ENCODE measurements at regions not wholly inside any gene's neighbourhood (a gene's known extent, or its start where the extent isn't known, plus 50 kb on each side); places are given as distances from the start of the nearest gene placed in this dataset.

DNA sequence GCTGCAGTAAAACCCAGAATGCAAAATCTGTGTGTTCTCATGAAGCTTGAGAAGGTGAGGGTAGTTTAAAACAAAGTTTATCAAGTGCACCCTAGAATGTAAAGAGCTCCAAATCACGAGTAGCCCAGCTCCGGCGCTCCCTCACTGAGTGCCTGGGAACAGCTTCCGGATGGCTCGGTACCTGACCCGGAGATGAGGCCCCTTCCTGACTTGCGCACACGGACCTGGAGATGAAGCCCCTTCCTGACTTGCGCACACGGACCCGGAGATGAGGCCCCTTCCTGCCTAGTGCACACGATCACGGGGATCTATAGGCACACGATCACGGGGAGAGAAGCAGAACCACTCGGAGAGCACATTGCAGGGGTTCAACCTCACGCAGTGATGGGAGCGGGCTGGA, 322.1 kb upstream of the RNF32 start:
- no peak overlapping the region for H3K4me3 ChIP-seq (ENCODE audit: low read depth, low read length)
- no peak for DNase-seq (ENCODE audit: low read depth)
- TF ChIP-seq, protein P1, sequence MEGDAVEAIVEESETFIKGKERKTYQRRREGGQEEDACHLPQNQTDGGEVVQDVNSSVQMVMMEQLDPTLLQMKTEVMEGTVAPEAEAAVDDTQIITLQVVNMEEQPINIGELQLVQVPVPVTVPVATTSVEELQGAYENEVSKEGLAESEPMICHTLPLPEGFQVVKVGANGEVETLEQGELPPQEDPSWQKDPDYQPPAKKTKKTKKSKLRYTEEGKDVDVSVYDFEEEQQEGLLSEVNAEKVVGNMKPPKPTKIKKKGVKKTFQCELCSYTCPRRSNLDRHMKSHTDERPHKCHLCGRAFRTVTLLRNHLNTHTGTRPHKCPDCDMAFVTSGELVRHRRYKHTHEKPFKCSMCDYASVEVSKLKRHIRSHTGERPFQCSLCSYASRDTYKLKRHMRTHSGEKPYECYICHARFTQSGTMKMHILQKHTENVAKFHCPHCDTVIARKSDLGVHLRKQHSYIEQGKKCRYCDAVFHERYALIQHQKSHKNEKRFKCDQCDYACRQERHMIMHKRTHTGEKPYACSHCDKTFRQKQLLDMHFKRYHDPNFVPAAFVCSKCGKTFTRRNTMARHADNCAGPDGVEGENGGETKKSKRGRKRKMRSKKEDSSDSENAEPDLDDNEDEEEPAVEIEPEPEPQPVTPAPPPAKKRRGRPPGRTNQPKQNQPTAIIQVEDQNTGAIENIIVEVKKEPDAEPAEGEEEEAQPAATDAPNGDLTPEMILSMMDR (IDR thresholded peaks at IDR 0.05; ENCODE audit: control insufficient read depth, extremely low read depth, insufficient read depth), result no peak

DNA sequence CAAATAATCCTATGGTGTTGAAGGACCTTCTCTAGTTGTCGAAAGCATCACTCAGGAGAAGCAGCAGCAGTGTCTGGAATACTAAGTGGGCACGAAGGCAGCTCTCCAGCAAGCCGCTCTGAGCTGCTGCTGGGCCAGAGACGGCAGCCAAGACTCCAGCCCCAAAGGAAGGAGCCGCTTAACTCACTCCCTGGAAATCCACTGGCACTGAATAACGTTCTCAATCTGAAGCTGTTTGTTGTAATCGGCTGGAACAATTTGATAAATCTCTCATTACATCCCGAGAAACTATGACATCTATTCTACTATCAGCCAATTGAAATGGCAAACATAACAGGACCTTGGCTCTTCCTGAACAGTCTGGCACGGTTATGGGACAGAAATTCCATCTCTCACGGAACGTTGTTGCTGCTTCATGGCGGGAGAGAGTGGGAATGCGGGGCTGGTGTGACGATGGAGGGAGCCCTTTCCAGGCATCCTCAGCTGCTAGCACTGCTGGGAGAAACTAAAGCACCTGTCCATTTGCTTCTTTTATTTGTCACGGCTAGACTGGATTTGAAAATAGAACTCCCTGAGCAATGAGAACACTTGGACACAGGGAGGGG, 331.5 kb upstream of the RNF32 start:
- TF ChIP-seq, protein P1 (IDR thresholded peaks at IDR 0.05; ENCODE audit: control insufficient read depth, extremely low read depth, insufficient read depth), result no peak
- DNase-seq (ENCODE audit: low read depth), result no peak
- H3K4me3 ChIP-seq (ENCODE audit: low read depth, low read length), result no peak overlapping the region

DNA sequence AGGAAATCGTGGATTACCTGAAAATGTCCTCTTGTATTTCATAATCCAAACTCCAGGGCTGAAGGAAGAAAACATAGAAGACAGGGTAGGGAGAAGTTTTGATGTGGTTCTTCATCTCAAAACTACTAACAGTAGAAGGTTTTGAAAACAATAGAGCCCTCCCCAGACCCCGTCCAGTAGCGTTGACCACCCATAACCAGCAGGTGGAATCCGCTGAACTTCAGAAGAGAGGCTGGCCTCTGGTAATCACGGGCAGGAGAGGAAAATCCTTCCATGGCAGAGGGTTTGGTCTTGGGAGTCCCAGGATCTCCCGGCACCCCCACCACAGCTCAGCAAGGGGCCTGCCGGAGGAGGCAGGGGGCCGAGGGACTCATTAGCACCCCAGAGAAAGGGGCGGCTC, 333.4 kb upstream of the RNF32 start:
- no peak for DNase-seq (ENCODE audit: low read depth)
- TF ChIP-seq, protein P1 (IDR thresholded peaks at IDR 0.05; ENCODE audit: control insufficient read depth, extremely low read depth, insufficient read depth), result no peak
- H3K4me3 ChIP-seq (ENCODE audit: low read depth, low read length), result no peak overlapping the region

DNA sequence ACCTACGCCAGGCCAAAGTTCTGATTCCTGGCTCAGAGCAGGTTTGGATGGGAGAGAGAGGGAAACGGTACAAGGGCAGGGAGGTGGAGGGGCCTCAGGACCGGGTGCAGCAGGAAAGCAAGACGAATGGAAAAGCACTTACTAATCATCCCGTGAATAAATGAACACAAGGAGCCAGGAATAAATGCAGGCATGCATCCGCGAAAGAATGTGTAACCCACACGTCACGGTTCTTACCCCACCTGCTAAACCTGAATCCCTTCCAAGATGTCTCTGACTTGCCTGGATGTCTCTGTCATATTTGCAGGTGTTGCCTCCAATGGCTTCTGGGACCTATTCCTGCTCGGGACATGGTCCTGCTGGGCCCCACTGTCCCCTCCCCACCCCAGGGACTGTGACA, 335.2 kb upstream of the RNF32 start:
- DNase-seq (ENCODE audit: low read depth), result no peak
- TF ChIP-seq, protein P1 (IDR thresholded peaks at IDR 0.05; ENCODE audit: control insufficient read depth, extremely low read depth, insufficient read depth), result no peak
- no peak overlapping the region for H3K4me3 ChIP-seq (ENCODE audit: low read depth, low read length)

DNA sequence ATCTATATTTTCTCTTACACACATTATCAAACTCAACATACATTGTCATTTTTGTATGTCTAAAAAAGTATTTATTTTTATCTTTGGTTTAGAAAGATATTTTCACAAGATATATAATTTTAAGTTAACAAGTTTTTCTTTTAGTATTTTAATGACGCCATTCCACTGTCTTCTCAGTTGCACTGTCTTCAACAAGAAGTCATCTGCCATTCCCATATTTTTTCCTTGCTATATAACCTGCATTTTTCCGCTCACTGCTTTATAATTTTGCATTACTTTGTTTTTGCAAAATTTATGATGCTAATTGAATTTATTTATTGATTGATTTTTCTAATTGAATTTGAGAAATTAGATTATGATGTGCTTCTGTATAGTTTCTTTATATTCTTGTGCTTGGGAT, 357.8 kb upstream of the RNF32 start:
- DNase-seq (ENCODE audit: low read depth), result no peak
- no peak overlapping the region for H3K4me3 ChIP-seq (ENCODE audit: low read depth, low read length)
- TF ChIP-seq, protein P1 (IDR thresholded peaks at IDR 0.05; ENCODE audit: control insufficient read depth, extremely low read depth, insufficient read depth), result no peak

DNA sequence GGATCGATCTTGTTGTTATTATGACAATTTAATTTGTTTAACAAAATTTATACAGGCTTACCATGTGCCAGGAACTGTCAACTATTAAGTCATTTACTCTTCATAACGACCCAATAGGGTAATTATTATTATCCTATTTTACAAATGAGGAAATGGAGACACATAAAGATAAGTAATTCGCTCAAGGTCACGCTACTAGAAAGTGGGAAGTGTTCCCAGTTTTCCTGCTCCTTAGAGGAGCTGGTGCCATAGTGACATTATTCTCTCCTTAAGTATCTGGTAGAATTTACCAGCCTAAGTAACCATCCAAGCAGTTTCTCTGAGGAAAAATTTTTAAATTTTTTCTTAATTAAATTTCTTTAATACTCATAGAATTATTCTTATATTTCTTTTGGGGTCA, 360.9 kb upstream of the RNF32 start:
- TF ChIP-seq, protein P1 (IDR thresholded peaks at IDR 0.05; ENCODE audit: control insufficient read depth, extremely low read depth, insufficient read depth), result no peak
- no peak overlapping the region for H3K4me3 ChIP-seq (ENCODE audit: low read depth, low read length)
- no peak for DNase-seq (ENCODE audit: low read depth)

DNA sequence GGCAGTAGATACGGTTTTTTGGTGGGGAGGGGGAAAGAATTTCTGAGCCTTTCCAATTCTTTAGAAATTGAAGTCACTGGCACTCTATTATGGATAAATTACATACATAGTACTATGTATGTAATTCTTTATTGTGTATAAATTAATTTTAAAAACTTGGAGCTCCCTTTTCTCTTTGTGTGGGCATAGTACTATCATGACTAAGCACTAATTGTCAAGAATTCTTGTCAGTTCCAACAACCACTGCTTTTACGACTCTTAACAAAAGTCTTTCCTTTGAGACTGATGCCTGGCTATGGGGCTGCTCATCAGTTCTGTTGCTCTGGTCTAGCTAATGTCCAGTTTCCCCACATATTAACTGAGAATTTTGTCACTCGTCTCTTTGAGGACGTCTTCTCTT, 365.3 kb upstream of the RNF32 start:
- H3K4me3 ChIP-seq (ENCODE audit: low read depth, low read length), result no peak overlapping the region
- TF ChIP-seq, protein P1 (IDR thresholded peaks at IDR 0.05; ENCODE audit: control insufficient read depth, extremely low read depth, insufficient read depth), result no peak
- DNase-seq (ENCODE audit: low read depth), result no peak

All from LNCaP clone FGC (cell line).